Endodermal cell (in vitro differentiated cells): ENCODE measurements at regions not wholly inside any gene's neighbourhood (a gene's known extent, or its start where the extent isn't known, plus 50 kb on each side); places are given as distances from the start of the nearest gene placed in this dataset.
A peak's percentile ranks its signal among the peaks of the same experiment; 100 is the strongest.

Source experiments
- DNase-seq: peaks from one replicate; pipeline ENCODE4 v3.0.0-alpha.2; 2017
- H3K27ac ChIP-seq: 2 replicates; pipeline ENCODE4 v1.5.1; 2013; ENCODE audit warnings: mild to moderate bottlenecking, low read depth, low read length, moderate library complexity
- H3K27me3 ChIP-seq: 2 replicates; pipeline ENCODE4 v1.6.1; 2013; ENCODE audit warnings: mild to moderate bottlenecking, low read length, moderate library complexity; ENCODE audit not compliant: insufficient read depth, control insufficient read depth, poor library complexity, severe bottlenecking
- H3K36me3 ChIP-seq: 2 replicates; pipeline ENCODE4 v1.7.0; 2013; ENCODE audit warnings: mild to moderate bottlenecking, low read length, moderate library complexity; ENCODE audit not compliant: control insufficient read depth, insufficient read depth
- H3K4me1 ChIP-seq: one replicate; pipeline ENCODE4 v1.7.0; 2013; ENCODE audit warnings: low read length; ENCODE audit not compliant: control insufficient read depth, insufficient read depth
- H3K4me3 ChIP-seq: 2 replicates; pipeline ENCODE4 v1.5.1; 2013; ENCODE audit warnings: mild to moderate bottlenecking, low read length, moderate library complexity
- H3K9ac ChIP-seq: 2 replicates; pipeline ENCODE4 v1.6.1; 2013; ENCODE audit warnings: mild to moderate bottlenecking, low read length, moderate library complexity; ENCODE audit not compliant: poor library complexity, severe bottlenecking; ENCODE audit errors: extremely low read depth
- H3K9me3 ChIP-seq: 2 replicates; pipeline ENCODE4 v1.6.1; 2013; ENCODE audit warnings: mild to moderate bottlenecking, low read length, moderate library complexity; ENCODE audit not compliant: control insufficient read depth
- H3K27ac Mint-ChIP-seq: 2 replicates; pipeline ENCODE4 v1.8.0; 2020; ENCODE audit warnings: mixed read lengths
- H3K27me3 Mint-ChIP-seq: 2 replicates; pipeline ENCODE4 v1.8.0; 2021; ENCODE audit warnings: mild to moderate bottlenecking, mixed read lengths; ENCODE audit not compliant: insufficient read depth
- H3K36me3 Mint-ChIP-seq: 2 replicates; pipeline ENCODE4 v1.8.0; 2020; ENCODE audit warnings: low read depth, mixed read lengths
- H3K4me1 Mint-ChIP-seq: 2 replicates; pipeline ENCODE4 v1.8.0; 2020; ENCODE audit warnings: mixed read lengths
- H3K4me3 Mint-ChIP-seq: 2 replicates; pipeline ENCODE4 v1.8.0; 2020; ENCODE audit warnings: mild to moderate bottlenecking, moderate library complexity, mixed read lengths
- H3K9me3 Mint-ChIP-seq: 2 replicates; pipeline ENCODE4 v1.8.0; 2020; ENCODE audit warnings: mild to moderate bottlenecking, mixed read lengths
- CTCF ChIP-seq: fragments of 200-600 bp; sonication (generic); conservative IDR thresholded peaks from 2 replicates; pipeline ENCODE4 v1.5.0; 2021; ENCODE audit warnings: antibody characterized with exemption, mild to moderate bottlenecking
- WGBS, 2 experiments: methylation state at CpG; one replicate each; pipeline versions ENCODE4 v1.1.5 to v1.1.7; 2013; ENCODE audit warnings: missing lambda C conversion rate in 2 of 2, mixed read lengths in 1 of 2; ENCODE audit not compliant: insufficient coverage in 1 of 2, insufficient read length in 1 of 2; 5-methylcytosine and 5-hydroxymethylcytosine counted together

- Histone ChIP-seq H3K9me3 (no peaks in the 10 kb centered on the region), H3K27me3 (peaks cover 7% of the 10 kb centered on the region), H3K27ac (no peak overlapping the region), H3K4me3 (peak overlapping the region; percentile 84), H3K4me1 (no peaks in the 10 kb centered on the region), H3K9ac (peak overlapping the region; percentile 60), H3K36me3 (no peaks in the 10 kb centered on the region)
- Mint-ChIP-seq H3K9me3 (no peaks in the 10 kb centered on the region), H3K27ac (peak overlapping the region; percentile 90), H3K36me3 (no peaks in the 10 kb centered on the region), H3K4me3 (peak overlapping the region; percentile 79), H3K27me3 (peaks cover 6% of the 10 kb centered on the region), H3K4me1 (peaks cover 25% of the 10 kb centered on the region)
- no peak for DNase-seq
- 15 to 26% methylated on average over 9 to 12 of the region's 12 CpGs for WGBS, 2 experiments
- TF ChIP-seq CTCF = no peak
These were observed 188.8 kb downstream of the ZEB2 start for GRCh38 chr2:144330951-144331673.

GRCh38 chr2:144329472-144329871 is 190.4 kb downstream of the ZEB2 start:
- H3K27ac ChIP-seq = no peak overlapping the region
- H3K9ac ChIP-seq = no peak overlapping the region
- H3K9me3 ChIP-seq = no peaks in the 10 kb centered on the region
- peaks cover 7% of the 10 kb centered on the region for H3K27me3 ChIP-seq
- H3K4me3 ChIP-seq = no peak overlapping the region
- peaks cover 4% of the 10 kb centered on the region for H3K4me1 ChIP-seq
- Mint-ChIP-seq H3K4me3 (no peak overlapping the region), H3K27ac (no peak overlapping the region), H3K36me3 (no peaks in the 10 kb centered on the region), H3K9me3 (no peaks in the 10 kb centered on the region), H3K27me3 (peaks cover 2% of the 10 kb centered on the region), H3K4me1 (peaks cover 33% of the 10 kb centered on the region)
- H3K36me3 ChIP-seq = no peaks in the 10 kb centered on the region
- TF ChIP-seq CTCF = no peak
- no peak for DNase-seq
- WGBS, 2 experiments = 88 to 92% methylated on average over 2 of the region's 2 CpGs

GRCh38 chr2:144328938-144329337 is 191.0 kb downstream of the ZEB2 start:
- no peak overlapping the region for H3K27ac ChIP-seq
- no peak for TF ChIP-seq CTCF
- 92 to 95% methylated on average over 5 to 7 of the region's 7 CpGs for WGBS, 2 experiments
- H3K9me3 Mint-ChIP-seq = no peaks in the 10 kb centered on the region
- no peaks in the 10 kb centered on the region for H3K36me3 ChIP-seq
- H3K4me1 ChIP-seq = peaks cover 6% of the 10 kb centered on the region
- H3K27me3 ChIP-seq = peaks cover 5% of the 10 kb centered on the region
- no peak for DNase-seq
- peaks cover 36% of the 10 kb centered on the region for H3K4me1 Mint-ChIP-seq
- H3K27me3 Mint-ChIP-seq = peaks cover 2% of the 10 kb centered on the region
- H3K9ac ChIP-seq = no peak overlapping the region
- H3K4me3 ChIP-seq = no peak overlapping the region
- H3K36me3 Mint-ChIP-seq = no peaks in the 10 kb centered on the region
- H3K4me3 Mint-ChIP-seq = no peak overlapping the region
- H3K9me3 ChIP-seq = no peaks in the 10 kb centered on the region
- H3K27ac Mint-ChIP-seq = no peak overlapping the region
